Glutamatergic neuron (in vitro differentiated cells): ENCODE measurements at regions not wholly inside any gene's neighbourhood (a gene's known extent, or its start where the extent isn't known, plus 50 kb on each side); places are given as distances from the start of the nearest gene placed in this dataset.

Experiments used
- DNase-seq: peaks from one replicate; pipeline ENCODE4 v3.0.0; 2022
- H3K27ac Mint-ChIP-seq: one replicate; pipeline ENCODE4 v1.8.0; 2020; ENCODE audit warnings: mild to moderate bottlenecking, mixed read lengths, inconsistent platforms; ENCODE audit not compliant: unreplicated experiment
- H3K27me3 Mint-ChIP-seq: one replicate; pipeline ENCODE4 v1.8.0; 2020; ENCODE audit warnings: mild to moderate bottlenecking, moderate library complexity, mixed read lengths, inconsistent platforms; ENCODE audit not compliant: unreplicated experiment
- H3K36me3 Mint-ChIP-seq: one replicate; pipeline ENCODE4 v1.8.0; 2020; ENCODE audit warnings: mild to moderate bottlenecking, mixed read lengths, inconsistent platforms; ENCODE audit not compliant: unreplicated experiment
- H3K4me1 Mint-ChIP-seq: one replicate; pipeline ENCODE4 v1.8.0; 2020; ENCODE audit warnings: mild to moderate bottlenecking, low read depth, mixed read lengths, inconsistent platforms; ENCODE audit not compliant: unreplicated experiment
- H3K4me3 Mint-ChIP-seq: one replicate; pipeline ENCODE4 v1.8.0; 2020; ENCODE audit warnings: mild to moderate bottlenecking, mixed read lengths, inconsistent platforms; ENCODE audit not compliant: unreplicated experiment
- H3K9me3 Mint-ChIP-seq: one replicate; pipeline ENCODE4 v1.8.0; 2020; ENCODE audit warnings: mild to moderate bottlenecking, moderate library complexity, mixed read lengths, inconsistent platforms; ENCODE audit not compliant: unreplicated experiment
- CTCF ChIP-seq: fragments of 200-600 bp; sonication (generic); IDR thresholded peaks from one replicate; pipeline ENCODE4 v1.5.0; 2021; ENCODE audit not compliant: partially characterized antibody, unreplicated experiment

- no peaks in the 10 kb centered on the region for H3K36me3 Mint-ChIP-seq
- no peak for TF ChIP-seq CTCF
- H3K27ac Mint-ChIP-seq: no peak overlapping the region
- DNase-seq: no peak
- peaks cover 8% of the 10 kb centered on the region for H3K4me1 Mint-ChIP-seq
- peaks cover 5% of the 10 kb centered on the region for H3K27me3 Mint-ChIP-seq
- H3K9me3 Mint-ChIP-seq: peaks cover 5% of the 10 kb centered on the region
- no peak overlapping the region for H3K4me3 Mint-ChIP-seq
Measured at GRCh38 chr11:45073685-45074141, 72.7 kb upstream of the PRDM11 start.

- peaks cover 2% of the 10 kb centered on the region for H3K27me3 Mint-ChIP-seq
- peaks cover 4% of the 10 kb centered on the region for H3K9me3 Mint-ChIP-seq
- DNase-seq: no peak
- no peak overlapping the region for H3K27ac Mint-ChIP-seq
- no peak for TF ChIP-seq CTCF
- H3K36me3 Mint-ChIP-seq: no peaks in the 10 kb centered on the region
- no peak overlapping the region for H3K4me3 Mint-ChIP-seq
- peaks cover 14% of the 10 kb centered on the region for H3K4me1 Mint-ChIP-seq
Measured at GRCh38 chr11:45075519-45075918, 70.9 kb upstream of the PRDM11 start.

DNA sequence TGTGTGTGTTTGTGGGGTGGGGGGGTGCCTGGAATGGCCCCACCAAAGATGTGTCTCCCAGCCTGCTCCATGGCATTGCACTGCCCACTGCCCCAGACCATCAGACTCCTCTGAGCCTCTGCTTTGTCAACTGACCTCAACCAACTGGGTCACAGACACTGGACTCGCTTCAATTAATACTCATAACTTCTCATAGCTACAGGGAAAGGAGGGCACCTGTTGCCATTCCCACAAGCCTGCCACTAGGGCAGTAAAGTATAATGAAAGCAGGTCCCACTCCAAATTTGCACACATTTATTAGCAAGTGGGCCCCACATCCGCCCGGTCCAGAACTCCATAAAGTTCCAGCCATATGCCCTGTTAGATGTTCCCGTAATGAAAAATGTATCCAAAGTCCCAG lies 70.5 kb upstream of the PRDM11 start:
- H3K4me1 Mint-ChIP-seq: peaks cover 14% of the 10 kb centered on the region
- H3K9me3 Mint-ChIP-seq: peaks cover 4% of the 10 kb centered on the region
- no peak for DNase-seq
- TF ChIP-seq CTCF: no peak
- no peaks in the 10 kb centered on the region for H3K36me3 Mint-ChIP-seq
- no peak overlapping the region for H3K4me3 Mint-ChIP-seq
- no peak overlapping the region for H3K27ac Mint-ChIP-seq
- H3K27me3 Mint-ChIP-seq: peaks cover 2% of the 10 kb centered on the region

GRCh38 chr11:45076761-45077160 lies 69.7 kb upstream of the PRDM11 start:
- H3K9me3 Mint-ChIP-seq: peaks cover 4% of the 10 kb centered on the region
- DNase-seq: no peak
- H3K27ac Mint-ChIP-seq: no peak overlapping the region
- no peak overlapping the region for H3K4me3 Mint-ChIP-seq
- peaks cover 5% of the 10 kb centered on the region for H3K36me3 Mint-ChIP-seq
- H3K4me1 Mint-ChIP-seq: peaks cover 18% of the 10 kb centered on the region
- H3K27me3 Mint-ChIP-seq: peaks cover 2% of the 10 kb centered on the region
- no peak for TF ChIP-seq CTCF

GRCh38 chr11:45078236-45079074 lies 68.0 kb upstream of the PRDM11 start:
- Mint-ChIP-seq H3K9me3 (peaks cover 3% of the 10 kb centered on the region), H3K36me3 (peaks cover 13% of the 10 kb centered on the region), H3K4me3 (no peak overlapping the region), H3K27ac (no peak overlapping the region), H3K4me1 (peaks cover 18% of the 10 kb centered on the region), H3K27me3 (no peaks in the 10 kb centered on the region)
- DNase-seq: no peak
- TF ChIP-seq CTCF: no peak
